GM12872 (cell line): ENCODE measurements at regions not wholly inside any gene's neighbourhood (a gene's known extent, or its start where the extent isn't known, plus 50 kb on each side); places are given as distances from the start of the nearest gene placed in this dataset.

ENCODE experiments used
- TF ChIP-seq, protein P1 (sequence below): IDR thresholded peaks from 3 replicates; pipeline ENCODE4 v1.5.1; 2011; ENCODE audit warnings: low read depth, mild to moderate bottlenecking, low read length, moderate library complexity; ENCODE audit not compliant: insufficient read depth

- TF ChIP-seq, protein P1, sequence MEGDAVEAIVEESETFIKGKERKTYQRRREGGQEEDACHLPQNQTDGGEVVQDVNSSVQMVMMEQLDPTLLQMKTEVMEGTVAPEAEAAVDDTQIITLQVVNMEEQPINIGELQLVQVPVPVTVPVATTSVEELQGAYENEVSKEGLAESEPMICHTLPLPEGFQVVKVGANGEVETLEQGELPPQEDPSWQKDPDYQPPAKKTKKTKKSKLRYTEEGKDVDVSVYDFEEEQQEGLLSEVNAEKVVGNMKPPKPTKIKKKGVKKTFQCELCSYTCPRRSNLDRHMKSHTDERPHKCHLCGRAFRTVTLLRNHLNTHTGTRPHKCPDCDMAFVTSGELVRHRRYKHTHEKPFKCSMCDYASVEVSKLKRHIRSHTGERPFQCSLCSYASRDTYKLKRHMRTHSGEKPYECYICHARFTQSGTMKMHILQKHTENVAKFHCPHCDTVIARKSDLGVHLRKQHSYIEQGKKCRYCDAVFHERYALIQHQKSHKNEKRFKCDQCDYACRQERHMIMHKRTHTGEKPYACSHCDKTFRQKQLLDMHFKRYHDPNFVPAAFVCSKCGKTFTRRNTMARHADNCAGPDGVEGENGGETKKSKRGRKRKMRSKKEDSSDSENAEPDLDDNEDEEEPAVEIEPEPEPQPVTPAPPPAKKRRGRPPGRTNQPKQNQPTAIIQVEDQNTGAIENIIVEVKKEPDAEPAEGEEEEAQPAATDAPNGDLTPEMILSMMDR = no peak
Measured at GRCh38 chr13:34571716-34572115, 370.4 kb upstream of the NBEA start.

DNA sequence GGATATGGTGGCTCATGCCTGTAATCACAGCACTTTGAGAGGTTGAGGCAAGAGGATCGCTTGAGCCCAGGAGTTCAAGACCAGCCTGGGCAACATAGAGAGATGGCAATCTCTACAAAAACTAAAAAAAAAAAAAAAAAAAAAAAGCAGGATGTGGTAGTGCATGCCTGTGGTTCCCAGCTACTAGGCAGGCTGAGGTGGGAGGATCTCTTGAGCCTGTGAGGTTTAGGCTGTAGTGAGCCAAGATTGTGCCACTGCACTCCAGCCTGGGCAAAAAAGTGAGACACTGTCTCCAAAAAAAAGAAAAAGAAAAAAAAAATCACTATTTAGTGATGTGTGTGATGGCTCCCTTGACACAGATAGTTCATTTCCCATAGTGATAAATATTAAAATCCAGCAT, 365.0 kb upstream of the NBEA start:
- TF ChIP-seq, protein P1 = no peak

DNA sequence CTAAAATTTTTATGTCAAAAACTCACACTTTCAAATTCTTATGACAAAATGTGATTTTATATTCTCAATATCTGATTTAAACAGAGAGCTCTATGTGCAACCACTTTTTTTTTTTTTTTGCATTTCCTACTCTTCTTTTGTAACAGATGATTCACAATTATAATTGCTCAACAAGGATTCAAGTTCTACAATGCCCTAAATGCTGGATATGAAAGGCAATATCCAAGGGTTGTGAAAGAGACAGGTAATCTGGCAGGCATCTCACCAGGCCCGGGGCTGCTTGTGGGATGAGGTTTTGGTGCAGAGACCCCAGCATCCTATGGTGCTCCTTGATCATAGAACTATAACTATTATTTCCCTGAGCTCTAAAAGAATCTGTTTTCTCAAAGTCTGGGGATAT, 363.6 kb upstream of the NBEA start:
- TF ChIP-seq, protein P1 = no peak

GRCh38 chr13:34578917-34579316, 363.2 kb upstream of the NBEA start:
- TF ChIP-seq, protein P1 = no peak

DNA sequence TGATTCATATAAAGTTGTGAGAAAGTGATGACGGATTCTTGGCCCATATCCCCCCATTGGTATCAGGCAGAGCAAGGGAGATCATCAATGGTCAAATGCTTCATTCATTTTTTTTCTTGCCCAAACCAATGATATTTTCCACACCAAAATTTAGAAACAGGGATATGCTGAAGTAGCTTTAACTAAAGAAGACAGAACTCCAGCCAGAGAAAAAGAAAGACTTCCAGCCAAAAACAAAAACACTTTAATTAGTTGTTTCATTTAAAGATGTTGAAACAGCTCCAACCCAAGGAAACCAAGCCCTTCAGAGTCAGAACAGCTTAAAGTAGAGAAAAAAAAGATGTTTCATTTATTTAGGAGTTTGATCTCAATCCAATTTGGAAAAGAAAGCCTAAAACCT, 358.9 kb upstream of the NBEA start:
- TF ChIP-seq, protein P1 = no peak

DNA sequence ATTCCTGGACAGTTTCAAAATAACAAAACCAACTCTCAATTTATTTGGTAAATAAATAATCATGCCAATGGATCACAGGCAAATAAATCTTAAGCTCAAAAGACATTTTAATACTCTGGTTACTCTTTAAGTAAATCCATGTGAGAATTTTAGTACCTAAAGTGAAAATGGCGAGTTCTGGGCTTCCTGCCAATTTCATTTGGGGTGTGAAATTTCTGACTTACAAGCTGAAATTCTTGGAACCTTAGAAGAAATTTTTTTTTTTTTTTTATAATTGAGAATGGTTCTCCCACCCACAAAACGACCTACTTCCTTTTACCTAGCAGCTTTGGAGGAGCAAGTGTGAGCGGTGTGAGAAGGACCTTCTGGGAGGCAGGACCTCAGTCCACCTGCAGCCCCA, 354.5 kb upstream of the NBEA start:
- TF ChIP-seq, protein P1 = no peak

GRCh38 chr13:34588362-34588761, 353.7 kb upstream of the NBEA start:
- TF ChIP-seq, protein P1 = no peak

- TF ChIP-seq, protein P1 = no peak
Measured at GRCh38 chr13:34589581-34589980, 352.5 kb upstream of the NBEA start.
